GM19438 (cell line): ENCODE measurements at regions not wholly inside any gene's neighbourhood (a gene's known extent, or its start where the extent isn't known, plus 50 kb on each side); places are given as distances from the start of the nearest gene placed in this dataset.

Source experiments
- ATAC-seq: cut with Tn5 transposase; IDR thresholded peaks from one replicate; pipeline ENCODE4 v1.9.1; 2021; ENCODE audit warnings: low read depth; ENCODE audit not compliant: unreplicated experiment

GRCh38 chr10:7479861-7480598 lies 69.2 kb upstream of the SFMBT2 start:
- no peak for ATAC-seq

DNA sequence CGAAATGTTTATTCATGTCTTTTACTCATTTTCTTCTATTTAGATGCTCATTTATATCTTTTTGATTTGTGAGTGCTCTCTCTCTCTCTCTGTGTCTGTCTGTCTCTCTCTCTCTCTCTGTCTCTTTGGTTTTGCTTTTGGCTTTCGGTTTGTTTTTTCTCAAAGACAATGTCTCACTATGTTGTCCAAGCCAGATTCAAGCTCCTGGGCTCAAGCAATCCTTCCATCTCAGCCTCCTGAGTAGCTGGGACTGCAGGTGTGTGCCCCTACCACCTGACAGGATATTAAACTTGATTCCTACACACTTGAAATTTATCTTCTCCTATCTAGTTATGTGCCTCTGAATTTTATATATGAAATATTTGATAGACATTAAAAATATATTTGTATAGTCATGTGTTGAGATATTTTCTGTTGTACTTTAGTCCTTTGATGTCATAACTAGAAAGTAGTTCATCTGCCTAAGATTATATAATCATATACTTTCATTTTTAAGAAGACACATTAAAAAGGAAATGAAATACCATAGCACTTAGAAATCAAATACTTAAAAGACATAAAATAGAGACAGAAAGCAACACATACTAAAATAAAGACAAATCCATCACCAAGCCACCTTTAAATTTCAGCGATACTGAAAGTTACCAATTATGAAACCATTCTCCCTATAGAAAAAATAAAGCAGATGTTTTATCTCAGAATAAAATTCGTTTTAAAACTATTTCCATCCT lies 68.1 kb upstream of the SFMBT2 start:
- no peak for ATAC-seq

DNA sequence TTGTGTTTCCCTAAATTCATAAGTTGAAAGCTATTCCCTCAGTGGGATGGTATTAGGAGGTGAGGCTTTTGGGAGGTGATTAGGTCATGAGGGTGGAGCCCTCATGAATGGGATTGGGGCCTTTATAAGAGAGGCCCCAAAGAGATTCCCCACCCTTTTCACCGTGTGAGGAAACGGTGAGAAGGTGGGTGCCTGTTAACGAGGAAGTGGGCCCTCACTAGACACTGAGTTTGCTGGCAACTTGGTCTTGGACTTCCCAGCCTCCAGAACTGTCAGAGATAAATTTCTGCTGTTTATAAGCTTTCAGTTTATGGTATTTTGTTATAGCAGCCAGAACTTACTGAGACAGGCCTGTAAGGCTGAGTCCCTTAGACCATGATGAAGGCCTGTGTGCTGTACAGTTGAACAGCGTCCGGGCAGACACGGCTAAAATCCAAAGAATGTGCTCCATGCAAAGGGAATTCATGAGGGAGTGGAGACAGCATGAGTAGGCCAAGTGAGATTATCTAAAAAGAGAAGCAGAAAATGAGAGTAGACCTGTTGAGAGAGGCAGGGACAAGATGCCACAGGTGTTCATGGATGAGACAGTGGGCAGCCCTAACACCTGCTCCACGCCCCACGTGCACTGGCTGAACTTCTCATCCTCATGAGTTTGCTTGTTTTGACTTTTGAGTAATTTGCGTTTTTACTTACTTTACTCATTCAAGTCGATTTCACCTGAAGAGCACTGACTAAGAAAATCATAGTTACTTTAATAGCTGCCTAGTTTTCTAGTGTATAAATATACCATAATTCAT lies 66.9 kb upstream of the SFMBT2 start:
- ATAC-seq, result no peak

- ATAC-seq, result no peak
These were observed 65.1 kb upstream of the SFMBT2 start for GRCh38 chr10:7475939-7476338.

- ATAC-seq, result no peak
These were observed 64.4 kb upstream of the SFMBT2 start for GRCh38 chr10:7475046-7475911.

- ATAC-seq, result no peak
These were observed 63.6 kb upstream of the SFMBT2 start for GRCh38 chr10:7474388-7474787.

GRCh38 chr10:7473474-7473873 lies 62.6 kb upstream of the SFMBT2 start:
- no peak for ATAC-seq

DNA sequence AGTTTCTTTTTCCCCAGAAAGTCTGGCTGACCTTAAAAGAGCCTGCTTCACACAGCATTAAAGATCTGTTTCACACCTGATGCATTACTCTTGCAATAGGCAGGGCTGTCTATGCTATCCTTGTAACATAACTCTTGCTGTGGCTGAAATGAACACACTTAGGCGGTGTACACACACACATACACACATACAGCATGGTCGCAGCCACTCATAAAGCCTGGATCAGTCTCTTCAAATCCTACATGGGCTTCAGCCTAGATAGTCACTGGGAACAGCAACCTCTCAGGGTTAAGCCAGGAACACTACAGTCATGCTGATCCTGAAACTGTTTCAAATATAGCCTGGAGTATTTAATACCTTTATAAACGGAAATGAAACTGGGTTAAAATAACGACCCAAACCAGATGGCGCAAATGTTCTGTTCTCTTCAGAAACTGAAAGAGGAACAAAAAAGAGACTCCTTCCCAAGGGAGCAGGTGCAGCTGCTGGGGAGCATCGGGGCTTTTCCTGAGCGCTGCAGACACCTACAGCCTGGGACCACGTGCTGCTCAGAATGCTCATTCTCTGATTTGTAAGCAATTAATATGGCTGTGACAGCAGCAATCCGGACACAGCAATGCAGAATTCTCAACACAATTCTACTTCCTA lies 61.0 kb upstream of the SFMBT2 start:
- peak; percentile 88 for ATAC-seq

DNA sequence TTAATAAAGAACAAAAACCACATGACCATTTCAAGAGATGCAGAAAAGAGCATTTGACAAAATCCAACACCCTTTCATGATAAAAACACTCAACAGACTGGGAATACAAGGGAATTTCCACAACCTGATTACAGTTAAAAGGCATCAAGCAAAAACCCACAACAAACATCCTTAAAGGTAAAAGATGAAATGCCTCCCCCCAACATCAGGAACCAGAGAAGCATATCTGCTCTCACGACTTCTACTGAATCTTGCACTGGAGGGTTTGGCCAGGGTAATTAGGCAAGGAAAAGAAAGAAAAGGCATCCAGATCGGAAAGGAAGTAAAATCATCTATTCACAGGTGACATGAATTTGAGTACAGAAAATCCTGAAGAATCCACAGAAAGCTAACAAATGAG lies 59.5 kb upstream of the SFMBT2 start:
- ATAC-seq, result no peak

DNA sequence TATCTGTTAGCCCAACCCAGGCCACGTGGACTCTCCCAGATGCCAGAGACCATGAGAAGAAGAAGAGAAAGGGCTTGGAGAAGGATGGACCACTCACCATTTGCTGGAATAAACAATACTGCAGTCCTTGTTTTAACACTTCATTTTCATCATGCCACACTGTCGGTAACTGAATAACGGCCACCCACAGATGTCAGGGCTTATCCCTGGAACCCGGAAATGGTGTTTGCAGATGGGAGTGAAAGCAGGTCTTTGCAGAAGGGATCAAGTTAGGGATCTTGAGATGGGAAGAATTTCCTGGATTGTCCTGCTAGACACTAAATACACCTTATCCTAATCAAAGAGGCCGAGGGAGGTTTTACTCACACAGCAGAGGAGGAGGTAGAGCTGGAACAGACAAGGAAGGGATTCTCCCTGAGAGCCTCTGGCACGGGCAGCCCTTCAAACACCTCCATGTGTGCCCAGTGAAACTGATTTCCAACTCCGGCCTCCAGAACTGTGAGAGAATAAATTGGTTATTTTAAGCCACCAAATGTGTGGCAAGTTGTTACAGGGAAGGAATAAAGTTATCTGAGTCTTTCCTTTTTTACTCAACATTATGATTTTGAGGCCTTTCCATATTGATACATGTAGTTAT lies 56.3 kb upstream of the SFMBT2 start:
- no peak for ATAC-seq

- ATAC-seq, result no peak
These were observed 53.9 kb upstream of the SFMBT2 start for GRCh38 chr10:7464691-7465090.
